ENCODE measurements at regions not wholly inside any gene's neighbourhood (a gene's known extent, or its start where the extent isn't known, plus 50 kb on each side); places are given as distances from the start of the nearest gene placed in this dataset.

- intact Hi-C loops (cut with DNase I; ENCODE audit: low total_unique reads), result no loop called here
- no peak for DNase-seq
Observed at GRCh38 chr4:16442296-16442695, 216.0 kb upstream of the TAPT1 start.

GRCh38 chr4:16439768-16440167 is 213.5 kb upstream of the TAPT1 start:
- Histone ChIP-seq H3K27ac (peak overlapping the region; percentile 22 to 42), H3K27me3 (no peaks in the 10 kb centered on the region), H3K4me1 (peaks cover 0 to 4% of the 10 kb centered on the region in 2 donors), H3K9me3 (no peaks in the 10 kb centered on the region), H3K36me3 (no peaks in the 10 kb centered on the region), H3K4me3 (no peak overlapping the region)
- DNase-seq, result peak; percentile 37 to 40
- intact Hi-C loops (cut with DNase I; ENCODE audit: low total_unique reads), result no loop called here
- TF ChIP-seq POLR2A (IDR thresholded peaks at IDR 0.05), result no peak
- TF ChIP-seq CTCF (IDR thresholded peaks at IDR 0.05), result no peak

More at GRCh38 chr4:16442296-16442695, 216.0 kb upstream of the TAPT1 start:
- Histone ChIP-seq H3K36me3 (no peaks in the 10 kb centered on the region), H3K27me3 (no peaks in the 10 kb centered on the region), H3K27ac (no peak overlapping the region), H3K4me1 (peaks cover 0 to 4% of the 10 kb centered on the region in 2 donors), H3K4me3 (no peak overlapping the region), H3K9me3 (no peaks in the 10 kb centered on the region)
- no peak for TF ChIP-seq POLR2A (IDR thresholded peaks at IDR 0.05)
- no peak for TF ChIP-seq CTCF (IDR thresholded peaks at IDR 0.05)

GRCh38 chr4:16438986-16439385 is 212.7 kb upstream of the TAPT1 start:
- intact Hi-C loops (cut with DNase I; ENCODE audit: low total_unique reads), result no loop called here
- Histone ChIP-seq H3K36me3 (no peaks in the 10 kb centered on the region), H3K4me1 (peaks cover 0 to 4% of the 10 kb centered on the region in 2 donors), H3K4me3 (no peak overlapping the region), H3K27ac (peak overlapping the region; percentile 22 to 42), H3K27me3 (no peaks in the 10 kb centered on the region), H3K9me3 (no peaks in the 10 kb centered on the region)
- no peak for TF ChIP-seq CTCF (IDR thresholded peaks at IDR 0.05)
- TF ChIP-seq POLR2A (IDR thresholded peaks at IDR 0.05), result no peak
- DNase-seq, result no peak

GRCh38 chr4:16437836-16438235 is 211.6 kb upstream of the TAPT1 start:
- H3K4me1 ChIP-seq, result peaks cover 0 to 4% of the 10 kb centered on the region in 2 donors
- intact Hi-C loops (cut with DNase I; ENCODE audit: low total_unique reads), result no loop called here
- H3K4me3 ChIP-seq, result no peak overlapping the region
- no peak for DNase-seq
- no peaks in the 10 kb centered on the region for H3K27me3 ChIP-seq
- no peaks in the 10 kb centered on the region for H3K9me3 ChIP-seq
- no peak overlapping the region for H3K27ac ChIP-seq
- TF ChIP-seq POLR2A (IDR thresholded peaks at IDR 0.05), result no peak
- TF ChIP-seq CTCF (IDR thresholded peaks at IDR 0.05), result no peak
- no peaks in the 10 kb centered on the region for H3K36me3 ChIP-seq

- Histone ChIP-seq H3K27ac (no peak overlapping the region), H3K4me1 (no peaks in the 10 kb centered on the region), H3K9me3 (no peaks in the 10 kb centered on the region), H3K36me3 (no peaks in the 10 kb centered on the region), H3K4me3 (no peak overlapping the region), H3K27me3 (no peaks in the 10 kb centered on the region)
- no peak for TF ChIP-seq CTCF (IDR thresholded peaks at IDR 0.05)
- TF ChIP-seq POLR2A (IDR thresholded peaks at IDR 0.05), result no peak
- DNase-seq, result no peak
- intact Hi-C loops (cut with DNase I; ENCODE audit: low total_unique reads), result no loop called here
Observed at GRCh38 chr4:16431866-16432265, 205.6 kb upstream of the TAPT1 start.

Data from uterus (tissue), 3 donors.